ENCODE measurements at regions not wholly inside any gene's neighbourhood (a gene's known extent, or its start where the extent isn't known, plus 50 kb on each side); places are given as distances from the start of the nearest gene placed in this dataset.
"Not testable (repeated sequence)": the region's sequence is repeated elsewhere in the genome, so short reads cannot be mapped to it uniquely, and the experiment has no call there.

DNA sequence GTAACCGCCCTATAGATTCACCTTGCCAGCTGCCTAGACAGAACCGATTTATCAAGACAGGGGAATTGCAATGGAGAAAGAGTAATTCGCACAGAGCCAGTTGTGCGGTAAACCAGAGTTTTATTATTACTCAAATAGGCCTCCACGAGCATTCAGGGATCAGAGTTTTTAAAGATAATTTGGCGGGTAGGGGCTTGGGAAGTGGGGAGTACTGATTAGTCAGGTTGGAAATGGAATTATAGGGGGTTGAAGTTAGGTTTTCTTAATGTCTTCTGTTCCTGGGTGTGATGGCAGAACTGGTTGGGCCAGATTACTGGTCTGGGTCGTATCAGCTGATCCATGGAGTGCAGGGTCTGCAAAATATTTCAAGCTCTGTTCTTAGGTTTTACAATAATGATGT is 756.9 kb upstream of the ADGRB3 start:
- DNase-seq (ENCODE audit: low spot score): not testable (repeated sequence)

DNA sequence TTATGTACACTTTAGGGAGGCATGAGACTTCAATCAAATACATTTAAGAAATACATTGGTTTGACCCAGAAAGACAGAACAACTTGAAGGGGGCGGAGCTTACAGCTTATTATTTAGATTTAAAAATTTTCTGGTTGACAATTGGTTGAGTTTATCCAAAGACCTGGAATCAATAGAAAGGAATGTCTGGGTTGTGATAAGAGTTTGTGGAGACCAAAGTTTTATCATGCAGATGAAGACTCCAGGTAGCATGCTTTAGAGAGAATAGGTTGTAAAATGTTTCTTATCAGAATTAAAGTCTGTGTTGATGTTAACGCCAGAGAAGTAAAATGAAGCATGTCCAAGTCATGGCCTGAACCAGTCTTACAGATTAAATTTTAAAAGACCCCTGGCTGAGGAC is 757.8 kb upstream of the ADGRB3 start:
- DNase-seq (ENCODE audit: low spot score): no peak

DNA sequence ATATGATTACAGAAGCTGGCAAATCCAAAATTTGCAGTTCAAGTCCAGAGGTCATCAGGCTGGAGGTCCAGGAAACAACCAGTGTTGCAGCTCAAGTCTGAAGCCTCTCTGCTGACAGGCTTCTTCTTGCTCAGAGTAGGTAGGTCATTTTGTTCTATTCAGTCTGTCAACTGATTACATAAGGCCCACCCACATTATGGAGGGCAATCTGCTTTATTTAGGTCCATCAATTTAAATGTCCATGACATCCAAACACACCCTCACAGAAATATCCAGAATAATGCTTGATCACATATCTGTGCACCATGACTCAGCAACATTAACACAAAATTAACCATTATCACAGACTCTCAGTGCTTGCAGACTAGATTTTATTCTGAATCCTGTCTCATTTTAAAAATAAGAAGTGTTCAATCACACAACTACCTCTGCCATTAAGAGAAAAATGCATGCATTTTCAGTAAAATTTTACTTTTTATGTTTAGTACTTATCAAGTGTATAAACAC is 759.2 kb upstream of the ADGRB3 start:
- DNase-seq (ENCODE audit: low spot score): no peak

- DNase-seq (ENCODE audit: low spot score): no peak
Measured at GRCh38 chr6:67870321-67870720, 764.8 kb upstream of the ADGRB3 start.

DNA sequence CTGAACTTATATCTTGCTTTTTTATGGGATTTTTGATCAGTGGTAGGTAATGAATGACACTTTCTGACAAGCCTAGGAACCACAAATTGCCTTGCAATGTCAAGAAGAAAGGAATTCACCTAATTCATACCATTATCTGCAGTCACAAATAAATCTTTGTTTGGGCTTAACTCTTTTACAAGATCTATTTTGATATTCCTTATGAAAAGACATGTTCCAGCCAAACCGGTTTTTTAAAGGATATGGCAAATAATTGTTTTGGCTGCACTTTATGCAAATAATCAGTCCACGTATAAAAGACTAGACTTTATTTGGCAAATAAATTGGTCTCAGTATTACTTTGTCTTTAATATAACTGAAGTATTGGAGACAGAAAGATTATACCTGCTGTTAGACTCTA is 771.7 kb upstream of the ADGRB3 start:
- DNase-seq (ENCODE audit: low spot score): no peak

- DNase-seq (ENCODE audit: low spot score): no peak
Measured at GRCh38 chr6:67854098-67854497, 781.0 kb upstream of the ADGRB3 start.

DNA sequence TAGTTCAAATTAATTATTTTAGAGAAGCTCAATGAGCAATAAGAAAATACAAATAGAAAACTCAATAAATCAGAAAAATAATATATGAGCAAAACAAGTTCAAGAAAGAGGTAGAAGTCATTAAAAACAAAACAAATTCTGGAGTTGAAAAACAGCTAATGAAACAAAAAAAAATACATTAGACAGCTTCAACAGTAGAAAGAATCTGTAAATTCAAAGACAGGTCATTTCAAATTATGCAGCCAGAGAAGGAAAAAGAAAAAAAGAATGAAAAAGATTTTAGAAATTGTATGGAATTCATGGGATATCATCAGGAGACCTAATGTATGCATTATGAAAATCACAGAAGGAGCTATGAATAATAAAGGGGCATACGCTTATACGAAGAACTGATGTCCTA is 795.3 kb upstream of the ADGRB3 start:
- DNase-seq (ENCODE audit: low spot score): no peak

- DNase-seq (ENCODE audit: low spot score): no peak
Measured at GRCh38 chr6:67825201-67825895, 809.7 kb upstream of the ADGRB3 start.

DNA sequence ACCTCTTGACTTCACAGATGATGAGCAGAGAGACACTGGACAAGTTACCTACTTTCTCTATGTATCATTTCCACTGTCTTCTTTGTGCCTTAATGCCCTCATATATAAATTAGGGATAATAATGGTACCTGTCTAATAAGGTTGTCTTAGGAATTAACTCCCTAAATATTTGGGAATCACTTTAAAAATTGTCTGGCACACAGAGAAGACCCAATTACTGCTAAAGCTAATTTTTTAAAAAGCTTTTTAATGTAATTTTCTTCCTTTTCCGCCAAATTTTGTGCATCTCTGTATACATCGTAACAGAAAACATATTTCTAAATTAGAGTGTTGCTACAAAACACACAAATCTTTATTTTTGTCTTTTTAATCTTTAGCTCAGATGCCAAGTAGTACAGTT is 816.8 kb upstream of the ADGRB3 start:
- no peak for DNase-seq (ENCODE audit: low spot score)

DNA sequence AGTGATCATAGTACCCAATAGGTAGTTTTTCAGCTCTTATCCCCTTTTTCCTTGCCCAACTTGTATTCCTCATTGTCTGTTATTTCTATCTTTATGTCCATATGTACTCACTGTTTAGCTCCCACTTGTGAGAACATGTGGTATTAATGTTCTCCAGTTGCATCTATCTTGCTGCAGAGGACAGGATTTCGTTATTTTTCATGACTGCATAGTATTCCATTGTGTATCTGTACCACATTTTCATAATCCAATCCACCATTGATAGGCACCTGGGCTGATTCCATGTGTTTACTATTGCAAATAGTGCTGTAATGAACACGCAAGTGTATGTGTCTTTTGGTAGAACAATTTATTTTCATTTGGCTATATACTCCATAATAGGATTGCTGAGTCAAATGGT is 819.5 kb upstream of the ADGRB3 start:
- DNase-seq (ENCODE audit: low spot score): no peak

GRCh38 chr6:67814262-67814661 is 820.8 kb upstream of the ADGRB3 start:
- no peak for DNase-seq (ENCODE audit: low spot score)

DNA sequence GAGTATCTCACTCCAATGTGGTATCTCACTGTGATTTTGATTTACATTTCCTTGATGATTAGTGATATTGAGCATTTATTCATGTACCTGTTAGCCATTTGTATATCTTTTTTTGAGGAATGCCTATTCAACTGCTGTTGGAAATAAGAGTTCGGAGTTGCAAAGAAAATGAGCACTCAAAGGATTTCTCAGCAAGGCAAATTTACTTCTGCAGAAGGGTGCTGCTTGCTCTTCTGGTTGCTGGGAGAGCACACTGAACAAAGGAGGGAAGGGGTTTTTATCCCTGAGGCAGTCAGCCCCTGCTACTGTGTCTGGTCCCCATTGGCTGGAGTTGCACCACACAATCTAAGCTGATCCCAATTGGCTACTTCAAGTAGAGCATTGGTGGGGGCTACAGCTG is 822.4 kb upstream of the ADGRB3 start:
- no peak for DNase-seq (ENCODE audit: low spot score)

- DNase-seq (ENCODE audit: low spot score): no peak
Measured at GRCh38 chr6:67812125-67812524, 823.0 kb upstream of the ADGRB3 start.

GRCh38 chr6:67811239-67812037 is 823.6 kb upstream of the ADGRB3 start:
- DNase-seq (ENCODE audit: low spot score): no peak

GRCh38 chr6:67804808-67805207 is 830.3 kb upstream of the ADGRB3 start:
- not testable (repeated sequence) for DNase-seq (ENCODE audit: low spot score)

DNA sequence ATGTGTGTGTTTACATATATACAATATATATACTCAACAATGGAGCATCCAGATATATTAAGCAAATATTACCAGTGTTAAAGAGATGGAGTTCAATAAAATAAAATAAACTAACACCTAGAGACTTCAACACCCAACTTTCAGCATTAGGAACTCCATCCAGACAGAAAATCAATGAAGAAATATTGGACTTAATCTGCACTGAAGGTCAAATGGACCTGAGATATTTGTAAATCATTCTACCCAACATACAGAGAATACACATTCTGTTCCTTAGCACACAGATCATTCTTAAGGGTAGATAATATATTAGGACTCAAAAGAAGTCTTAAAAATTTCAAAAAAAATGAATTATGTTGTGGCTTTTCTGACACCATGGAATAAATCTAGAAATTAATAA is 832.3 kb upstream of the ADGRB3 start:
- no peak for DNase-seq (ENCODE audit: low spot score)

GRCh38 chr6:67792996-67793395 is 842.1 kb upstream of the ADGRB3 start:
- DNase-seq (ENCODE audit: low spot score): no peak

DNA sequence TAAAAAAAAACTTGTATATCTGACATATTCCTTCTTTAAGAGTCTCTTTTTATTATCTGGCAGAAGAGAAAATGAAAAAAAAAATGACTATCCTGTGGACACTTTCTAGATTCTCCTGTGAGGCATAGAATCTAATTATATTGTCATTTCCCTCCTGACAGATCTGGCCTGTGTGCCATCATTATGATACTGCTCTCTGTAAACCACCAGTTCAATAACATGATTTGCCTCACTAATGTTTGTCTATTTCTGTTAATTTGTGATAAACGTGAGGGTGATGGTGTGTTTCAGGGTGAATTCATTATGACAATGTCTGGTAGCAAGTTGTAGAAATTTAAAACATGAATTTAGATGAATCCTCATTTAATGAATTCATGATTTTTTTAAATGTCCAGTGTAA is 844.5 kb upstream of the ADGRB3 start:
- DNase-seq (ENCODE audit: low spot score): no peak

- not testable (repeated sequence) for DNase-seq (ENCODE audit: low spot score)
Measured at GRCh38 chr6:67787119-67787518, 848.0 kb upstream of the ADGRB3 start.

DNA sequence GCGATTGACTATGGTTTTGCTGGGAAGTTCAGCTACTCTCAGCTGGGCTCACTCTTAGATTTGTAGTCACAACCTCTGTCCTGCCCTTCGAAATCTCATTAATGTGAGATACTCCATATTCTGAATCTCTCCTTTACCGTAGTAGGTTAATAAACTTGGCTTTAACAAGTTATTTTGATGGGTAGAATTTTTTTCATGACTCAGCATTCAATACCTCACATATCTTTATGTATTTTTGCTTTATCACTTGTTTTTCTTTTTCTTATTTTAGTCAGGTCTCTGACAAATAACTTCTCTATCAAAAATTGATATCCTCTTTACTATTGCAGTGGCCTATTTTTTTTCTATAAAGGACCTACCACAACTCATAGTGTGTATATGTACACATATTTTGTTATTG is 855.2 kb upstream of the ADGRB3 start:
- DNase-seq (ENCODE audit: low spot score): no peak

DNA sequence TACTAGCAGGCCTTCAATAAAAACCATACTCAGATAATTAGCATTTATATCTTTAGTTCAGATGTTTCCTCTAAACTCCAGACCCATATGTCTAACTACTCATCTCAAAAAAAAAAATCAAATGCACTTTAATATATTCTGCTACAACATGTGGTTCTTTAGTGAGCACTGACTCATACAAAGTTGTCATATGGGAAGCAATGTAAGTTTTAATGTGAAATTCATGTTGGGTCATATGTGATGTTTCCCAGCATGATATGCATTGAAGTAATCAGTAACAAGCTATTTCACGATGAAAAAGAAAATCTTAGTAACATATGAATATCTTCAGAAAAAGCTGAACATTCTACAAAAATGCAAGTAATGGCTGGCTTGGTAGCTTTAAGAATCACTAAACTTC is 859.7 kb upstream of the ADGRB3 start:
- DNase-seq (ENCODE audit: low spot score): no peak

DNA sequence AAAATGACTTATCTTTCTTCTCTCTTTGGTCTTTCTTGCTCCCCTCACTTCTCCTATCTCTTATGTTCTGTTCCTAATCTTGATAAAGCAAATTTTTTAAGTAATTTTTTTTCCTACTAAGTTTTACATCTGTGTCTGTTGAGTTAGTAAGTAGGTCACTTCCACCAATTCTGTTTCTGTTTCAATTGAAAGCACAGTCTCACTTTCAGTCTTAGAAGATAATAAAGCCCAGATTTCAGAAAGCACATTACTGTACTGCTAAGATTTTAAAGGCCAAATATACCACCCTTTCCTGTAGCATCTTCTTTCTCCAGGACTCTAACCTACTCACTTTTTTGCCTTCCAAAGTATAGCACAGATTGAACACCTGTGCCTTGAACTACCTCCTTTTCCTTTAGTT is 866.1 kb upstream of the ADGRB3 start:
- DNase-seq (ENCODE audit: low spot score): no peak

- not testable (repeated sequence) for DNase-seq (ENCODE audit: low spot score)
Measured at GRCh38 chr6:67767046-67767822, 867.8 kb upstream of the ADGRB3 start.

All from hepatic stellate cell (primary cell).